Heart left ventricle (tissue), 16 donors: ENCODE measurements at regions not wholly inside any gene's neighbourhood (a gene's known extent, or its start where the extent isn't known, plus 50 kb on each side); places are given as distances from the start of the nearest gene placed in this dataset.
A peak's percentile ranks its signal among the peaks of the same experiment; 100 is the strongest.

ENCODE experiments used
- ATAC-seq, 4 donors: fragments of 200-7000 bp; cut with Tn5 transposase; one replicate each; pipeline ENCODE4 v1.9.1; 2020 to 2022; ENCODE audit warnings: moderate library complexity in 4 of 4, mild to moderate bottlenecking in 3 of 4, moderate number of reproducible peaks in 1 of 4
- DNase-seq, 5 donors: peaks; one replicate each; pipeline ENCODE4 v3.0.0-alpha.2; 2020
- H3K27ac ChIP-seq, 12 donors: fragments of 200-600 bp; sonication (generic) in 4 of 12; one replicate each; pipeline versions ENCODE4 v1.5.0 to v1.8.0; 2016 to 2022; ENCODE audit warnings: mild to moderate bottlenecking in 2 of 12
- H3K27me3 ChIP-seq, 9 donors: fragments of 200-600 bp; sonication (generic) in 2 of 9; one replicate each; pipeline versions ENCODE4 v1.5.1 to v1.8.0; 2016 to 2022; ENCODE audit warnings: mild to moderate bottlenecking in 3 of 9
- H3K36me3 ChIP-seq, 9 donors: fragments of 200-600 bp; sonication (generic) in 2 of 9; one replicate each; pipeline versions ENCODE4 v1.5.0 to v1.8.0; 2018 to 2022; ENCODE audit warnings: mild to moderate bottlenecking in 2 of 9
- H3K4me1 ChIP-seq, 12 donors: fragments of 200-600 bp; sonication (generic) in 4 of 12; one replicate each; pipeline versions ENCODE4 v1.5.0 to v1.8.0; 2016 to 2022; ENCODE audit warnings: mild to moderate bottlenecking in 3 of 12
- H3K4me3 ChIP-seq, 12 donors: fragments of 200-600 bp; sonication (generic) in 4 of 12; one replicate each; pipeline versions ENCODE4 v1.5.0 to v1.8.0; 2017 to 2022; ENCODE audit warnings: mild to moderate bottlenecking in 9 of 12, moderate library complexity in 4 of 12
- H3K9me3 ChIP-seq, 12 donors: fragments of 200-600 bp; sonication (generic) in 4 of 12; one replicate each; pipeline versions ENCODE4 v1.5.0 to v1.8.0; 2016 to 2022; ENCODE audit warnings: mild to moderate bottlenecking in 1 of 12
- POLR2A ChIP-seq, 2 donors: fragments of 450-650 bp; IDR thresholded peaks; one replicate each; pipeline ENCODE4 v1.6.1; 2017; ENCODE audit warnings: antibody characterized with exemption in 2 of 2, mild to moderate bottlenecking in 2 of 2, moderate library complexity in 2 of 2
- WGBS, 4 donors: extraction: QIAGEN DNeasy Blood & Tissue Kit in 2 of 4; methylation state at CpG; one replicate each; pipeline versions ENCODE4 v1.1.5 to v1.1.7; 2013 to 2018; 5-methylcytosine and 5-hydroxymethylcytosine counted together
- intact Hi-C, 10 donors: fragments of 100-400 bp; cut with DNase I; formaldehyde crosslinking; loops; one replicate each; pipeline versions ENCODE4 v1.11.1 to v1.14.2; 2022
- TF ChIP-seq, protein P1 (sequence below), 12 donors: fragments of 200-600 bp; sonication (generic) in 4 of 12; IDR thresholded peaks; one replicate each; pipeline versions ENCODE4 v1.5.0 to v1.8.0; 2018 to 2022; ENCODE audit warnings: antibody characterized with exemption in 12 of 12, mild to moderate bottlenecking in 5 of 12
- donor health status: ischemic (EF 13 %, LVEDD 7.1; RV severe dilation, severe dysfunction).
- donor health status: healthy with polysubstance abuse.
- donor health status: DM: no; HTN: yes; CAD: no.
- donor health status: DM: no; HTN: no; CAD: no.
- donor health status: ischemic (EF 25% LVEDD 6.9; RV normal size, moderate dysfunction).
- donor health status: ischemic (EF 25% LVEDD 5.7; RV mildly dilated, moderate dysfunction).
- donor health status: healthy.
- donor health status: DM: yes; HTN: yes; CAD: no.
- donor health status: ischemic (EF 35%, LVEDD 5.7; RV mildly dilated, moderate dysfunction).
- donor health status: nonischemic (EF 11% LVEDD 7.7; RV severe dilation, severe dysfunction).
- donor health status: DM: yes; HTN: yes; CAD: no.
- donor health status: PGD.
- donor health status: ischemic (EF 29% LVEDD 5.4; RV normal size, mild dysfunction).
- donor health status: nonischemic (EF 23%, LVEDD 6.1; RV moderate dilation, normal function).

- WGBS, 4 donors, result 44 to 68% (median 62%) methylated on average over 1 of the region's 1 CpG
- ATAC-seq, result no peak
- intact Hi-C loops, result no loop called here
Observed at GRCh38 chr18:75760208-75760607, 332.7 kb upstream of the SMIM21 start.

GRCh38 chr18:75757951-75758350, 330.4 kb upstream of the SMIM21 start:
- TF ChIP-seq, protein P1, sequence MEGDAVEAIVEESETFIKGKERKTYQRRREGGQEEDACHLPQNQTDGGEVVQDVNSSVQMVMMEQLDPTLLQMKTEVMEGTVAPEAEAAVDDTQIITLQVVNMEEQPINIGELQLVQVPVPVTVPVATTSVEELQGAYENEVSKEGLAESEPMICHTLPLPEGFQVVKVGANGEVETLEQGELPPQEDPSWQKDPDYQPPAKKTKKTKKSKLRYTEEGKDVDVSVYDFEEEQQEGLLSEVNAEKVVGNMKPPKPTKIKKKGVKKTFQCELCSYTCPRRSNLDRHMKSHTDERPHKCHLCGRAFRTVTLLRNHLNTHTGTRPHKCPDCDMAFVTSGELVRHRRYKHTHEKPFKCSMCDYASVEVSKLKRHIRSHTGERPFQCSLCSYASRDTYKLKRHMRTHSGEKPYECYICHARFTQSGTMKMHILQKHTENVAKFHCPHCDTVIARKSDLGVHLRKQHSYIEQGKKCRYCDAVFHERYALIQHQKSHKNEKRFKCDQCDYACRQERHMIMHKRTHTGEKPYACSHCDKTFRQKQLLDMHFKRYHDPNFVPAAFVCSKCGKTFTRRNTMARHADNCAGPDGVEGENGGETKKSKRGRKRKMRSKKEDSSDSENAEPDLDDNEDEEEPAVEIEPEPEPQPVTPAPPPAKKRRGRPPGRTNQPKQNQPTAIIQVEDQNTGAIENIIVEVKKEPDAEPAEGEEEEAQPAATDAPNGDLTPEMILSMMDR (IDR thresholded peaks at IDR 0.05), result no peak
- no peak for TF ChIP-seq POLR2A (IDR thresholded peaks at IDR 0.05)
- DNase-seq, result no peak
- WGBS, 4 donors, result 58 to 69% (median 64%) methylated on average over 7 of the region's 7 CpGs
- Histone ChIP-seq H3K4me1 (no peaks in the 10 kb centered on the region), H3K9me3 (peaks cover 0 to 4% (median 0%) of the 10 kb centered on the region in 12 donors), H3K36me3 (no peaks in the 10 kb centered on the region), H3K4me3 (no peak overlapping the region), H3K27ac (no peak overlapping the region), H3K27me3 (no peaks in the 10 kb centered on the region)
- intact Hi-C loops, result no loop called here
- ATAC-seq, result no peak

More at GRCh38 chr18:75760208-75760607, 332.7 kb upstream of the SMIM21 start:
- Histone ChIP-seq H3K27ac (no peak overlapping the region), H3K4me1 (no peaks in the 10 kb centered on the region), H3K9me3 (peaks cover 0 to 4% (median 0%) of the 10 kb centered on the region in 12 donors), H3K4me3 (no peak overlapping the region), H3K27me3 (no peaks in the 10 kb centered on the region), H3K36me3 (no peaks in the 10 kb centered on the region)
- TF ChIP-seq, protein P1 (IDR thresholded peaks at IDR 0.05), result no peak
- no peak for TF ChIP-seq POLR2A (IDR thresholded peaks at IDR 0.05)
- no peak for DNase-seq

- no peak overlapping the region for H3K4me3 ChIP-seq
- no peaks in the 10 kb centered on the region for H3K4me1 ChIP-seq
- no peaks in the 10 kb centered on the region for H3K27me3 ChIP-seq
- intact Hi-C loops, result no loop called here
- no peak overlapping the region for H3K27ac ChIP-seq
- no peaks in the 10 kb centered on the region for H3K9me3 ChIP-seq
- ATAC-seq (no peak), DNase-seq (no peak)
- no peaks in the 10 kb centered on the region for H3K36me3 ChIP-seq
- TF ChIP-seq, protein P1 (IDR thresholded peaks at IDR 0.05), result no peak
- TF ChIP-seq POLR2A (IDR thresholded peaks at IDR 0.05), result no peak
- WGBS, 4 donors, result 63 to 75% (median 66%) methylated on average over 3 of the region's 3 CpGs
Observed at GRCh38 chr18:75754433-75754832, 326.9 kb upstream of the SMIM21 start.

DNA sequence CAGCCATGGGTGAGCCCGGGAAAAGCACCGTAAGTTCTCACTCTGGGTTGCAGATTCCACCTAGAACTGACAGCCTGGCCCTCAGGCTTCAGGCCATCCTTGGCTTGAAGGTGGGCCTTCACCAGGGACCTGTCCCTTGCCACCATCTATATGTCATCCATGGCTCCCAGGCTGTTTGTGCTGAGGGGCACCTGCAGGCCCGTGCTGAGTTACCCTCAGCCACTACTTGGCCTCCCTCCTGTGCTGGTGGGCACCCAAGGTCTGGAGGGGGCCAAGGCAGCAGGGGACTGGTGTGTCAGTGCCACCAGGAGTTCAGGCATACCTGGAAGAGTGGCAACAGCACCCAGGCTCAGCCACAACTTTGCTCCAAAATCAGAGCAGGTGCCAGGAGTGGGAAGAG, 326.2 kb upstream of the SMIM21 start:
- Histone ChIP-seq H3K36me3 (no peaks in the 10 kb centered on the region), H3K4me1 (no peaks in the 10 kb centered on the region), H3K27me3 (no peaks in the 10 kb centered on the region), H3K27ac (no peak overlapping the region), H3K4me3 (no peak overlapping the region), H3K9me3 (no peaks in the 10 kb centered on the region)
- no peak for DNase-seq
- 91 to 100% (median 96%) methylated on average over 1 to 3 of the region's 3 CpGs for WGBS, 4 donors
- peak in 1 of 4 donors; percentile 24 for ATAC-seq
- intact Hi-C loops, result no loop called here
- TF ChIP-seq, protein P1 (IDR thresholded peaks at IDR 0.05), result no peak
- no peak for TF ChIP-seq POLR2A (IDR thresholded peaks at IDR 0.05)
